ENCODE measurements at regions not wholly inside any gene's neighbourhood (a gene's known extent, or its start where the extent isn't known, plus 50 kb on each side); places are given as distances from the start of the nearest gene placed in this dataset.

DNA sequence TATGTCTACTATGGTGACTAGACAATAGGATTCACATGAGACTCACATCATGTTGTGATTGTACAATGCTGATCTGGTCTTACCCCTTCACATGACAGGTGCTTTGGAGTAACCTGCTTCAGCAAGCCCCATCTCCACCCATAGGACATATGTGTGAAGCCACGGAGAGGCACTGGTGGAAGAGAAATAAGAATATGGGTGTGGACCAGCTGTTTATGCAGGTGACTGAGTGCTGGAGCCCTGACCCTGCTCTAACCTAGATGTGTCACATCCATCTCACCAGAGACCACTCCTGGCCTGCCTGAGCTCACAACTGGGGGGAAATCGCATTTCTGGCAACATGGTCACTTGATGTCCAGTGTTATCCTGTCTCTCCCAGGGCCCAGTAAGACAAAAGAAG, 119.7 kb downstream of the GGTLC2 start:
- TF ChIP-seq, protein P1, sequence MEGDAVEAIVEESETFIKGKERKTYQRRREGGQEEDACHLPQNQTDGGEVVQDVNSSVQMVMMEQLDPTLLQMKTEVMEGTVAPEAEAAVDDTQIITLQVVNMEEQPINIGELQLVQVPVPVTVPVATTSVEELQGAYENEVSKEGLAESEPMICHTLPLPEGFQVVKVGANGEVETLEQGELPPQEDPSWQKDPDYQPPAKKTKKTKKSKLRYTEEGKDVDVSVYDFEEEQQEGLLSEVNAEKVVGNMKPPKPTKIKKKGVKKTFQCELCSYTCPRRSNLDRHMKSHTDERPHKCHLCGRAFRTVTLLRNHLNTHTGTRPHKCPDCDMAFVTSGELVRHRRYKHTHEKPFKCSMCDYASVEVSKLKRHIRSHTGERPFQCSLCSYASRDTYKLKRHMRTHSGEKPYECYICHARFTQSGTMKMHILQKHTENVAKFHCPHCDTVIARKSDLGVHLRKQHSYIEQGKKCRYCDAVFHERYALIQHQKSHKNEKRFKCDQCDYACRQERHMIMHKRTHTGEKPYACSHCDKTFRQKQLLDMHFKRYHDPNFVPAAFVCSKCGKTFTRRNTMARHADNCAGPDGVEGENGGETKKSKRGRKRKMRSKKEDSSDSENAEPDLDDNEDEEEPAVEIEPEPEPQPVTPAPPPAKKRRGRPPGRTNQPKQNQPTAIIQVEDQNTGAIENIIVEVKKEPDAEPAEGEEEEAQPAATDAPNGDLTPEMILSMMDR (IDR thresholded peaks at IDR 0.05), result no peak
- TF ChIP-seq ZFX (IDR thresholded peaks at IDR 0.05; ENCODE audit: borderline replicate concordance), result no peak
